ENCODE measurements at regions not wholly inside any gene's neighbourhood (a gene's known extent, or its start where the extent isn't known, plus 50 kb on each side); places are given as distances from the start of the nearest gene placed in this dataset.
A peak's percentile ranks its signal among the peaks of the same experiment; 100 is the strongest.

- Histone ChIP-seq H3K14ac (ENCODE audit: insufficient read length) (no peak overlapping the region), H4K20me1 (replicated peaks in 1 of 2; ENCODE audit: control insufficient read depth in 1 of 2, insufficient read depth in 2 of 2, low read length in 2 of 2) (no peaks in the 10 kb centered on the region), H2BK15ac (ENCODE audit: low read length) (no peak overlapping the region), H3K27ac (ENCODE audit: low read depth, low read length) (no peak overlapping the region), H2BK12ac (ENCODE audit: low read depth, low read length) (no peak overlapping the region), H3K23ac (ENCODE audit: insufficient read length) (no peak overlapping the region), H3K27me3 (replicated peaks in 1 of 4; ENCODE audit: control insufficient read depth in 3 of 4, extremely low read depth in 1 of 4, insufficient read depth in 3 of 4, low read length in 3 of 4) (no peaks in the 10 kb centered on the region), H3K23me2 (ENCODE audit: low read depth, low read length) (no peaks in the 10 kb centered on the region), H4K91ac (replicated peaks; ENCODE audit: insufficient read length, low read length) (no peak overlapping the region), H3K4ac (replicated peaks; ENCODE audit: insufficient read length, low read depth, low read length) (no peak overlapping the region), H3K18ac (ENCODE audit: extremely low read depth, low read length) (no peak overlapping the region; the same call in 1 of the 2 replicates), H3K4me1 (replicated peaks in 1 of 4; ENCODE audit: control insufficient read depth in 3 of 4, insufficient read depth in 4 of 4, low read length in 3 of 4) (peaks cover 0 to 13% (median 0%) of the 10 kb centered on the region in 4 experiments; a peak in 1 of 7 replicates), H3K9me3 (ENCODE audit: insufficient read depth in 2 of 2, low read depth in 1 of 2, low read length in 1 of 2) (no peaks in the 10 kb centered on the region), H3K56ac (replicated peaks; ENCODE audit: insufficient read length, low read depth, low read length) (no peak overlapping the region), H2AFZ (ENCODE audit: low read length) (no peak overlapping the region), H4K8ac (ENCODE audit: extremely low read depth, insufficient read depth, low read length) (no peak overlapping the region), H3K9ac (replicated peaks in 1 of 4; ENCODE audit: extremely low read depth in 1 of 4, low read depth in 3 of 4, low read length in 3 of 4) (no peak overlapping the region), H3K4me2 (ENCODE audit: insufficient read depth in 1 of 2, low read depth in 2 of 2, low read length in 2 of 2) (peak overlapping the region; percentile 37 to 47; a peak in 2 of 4 replicates), H2BK5ac (ENCODE audit: low read depth, low read length) (no peak overlapping the region), H3K36me3 (ENCODE audit: control insufficient read depth in 2 of 4, insufficient read depth in 4 of 4, low read length in 3 of 4) (no peaks in the 10 kb centered on the region), H3K4me3 (ENCODE audit: extremely low read depth in 1 of 4, insufficient read depth in 2 of 4, low read depth in 3 of 4, low read length in 4 of 4) (peak overlapping the region in 1 of 4 experiments; percentile 41; a peak in 1 of 8 replicates), H4K5ac (ENCODE audit: insufficient read length, low read depth, low read length) (no peak overlapping the region), H2BK20ac (ENCODE audit: low read length) (no peak overlapping the region), H2BK120ac (replicated peaks; ENCODE audit: low read depth, low read length) (no peak overlapping the region), H2AK5ac (ENCODE audit: low read depth, low read length) (no peak overlapping the region), H3K79me2 (ENCODE audit: control insufficient read depth in 1 of 2, insufficient read depth in 2 of 2, low read length in 2 of 2) (no peaks in the 10 kb centered on the region), H3K79me1 (ENCODE audit: low read depth, low read length) (no peaks in the 10 kb centered on the region)
- WGBS, 2 experiments (ENCODE audit: extremely low coverage in 1 of 2, insufficient coverage in 1 of 2, insufficient read length in 1 of 2, insufficient replicate concordance in 2 of 2, low coverage in 1 of 2, low lambda C conversion rate in 2 of 2, missing lambda C conversion rate in 1 of 2): 27% methylated on average over 4 of the region's 4 CpGs; no CpG with 5 or more reads in 1 of the 2 experiments
- POLR2A ChIA-PET (ENCODE audit: partially characterized antibody): no interaction called here
- peak; percentile 86 for FAIRE-seq
- CTCF ChIA-PET (ENCODE audit: partially characterized antibody): no interaction called here
- no peak for DNase-seq (ENCODE audit: low read depth in 1 of 2, low spot score in 2 of 2)
- TF ChIP-seq YY1 (IDR thresholded peaks at IDR 0.05; ENCODE audit: low read depth, low read length): no peak
- TF ChIP-seq RBBP5 (IDR thresholded peaks at IDR 0.05; ENCODE audit: borderline replicate concordance, low read depth, low read length): no peak
- TF ChIP-seq CBX8 (IDR thresholded peaks at IDR 0.05; ENCODE audit: borderline replicate concordance, low read depth, low read length): no peak
- TF ChIP-seq JUN (IDR thresholded peaks at IDR 0.05; ENCODE audit: low read depth, low read length): no peak
- TF ChIP-seq KDM1A (IDR thresholded peaks at IDR 0.05; ENCODE audit: borderline replicate concordance, low read length): no peak
- TF ChIP-seq GTF2F1 (IDR thresholded peaks at IDR 0.05; ENCODE audit: borderline replicate concordance, low read depth, low read length): no peak
Measured at GRCh38 chrX:113470166-113470565, 629.5 kb upstream of the AMOT start.
